OCI-LY7 (cell line): ENCODE measurements at regions not wholly inside any gene's neighbourhood (a gene's known extent, or its start where the extent isn't known, plus 50 kb on each side); places are given as distances from the start of the nearest gene placed in this dataset.

Experiments used
- EZH2phosphoT487 ChIP-seq: fragments of 200-600 bp; sonication (generic); IDR thresholded peaks from 2 replicates; pipeline ENCODE4 v1.6.1; 2018; ENCODE audit warnings: low read depth, borderline replicate concordance, mild to moderate bottlenecking, mixed run types, antibody characterized with exemption, low read length, moderate library complexity, mixed read lengths
- TF ChIP-seq, protein P1 (sequence below): fragments of 200-600 bp; sonication (generic); conservative IDR thresholded peaks from 2 replicates; pipeline ENCODE4 v1.5.1; 2014; ENCODE audit warnings: mild to moderate bottlenecking, antibody characterized with exemption, low read length, moderate library complexity, mixed read lengths

DNA sequence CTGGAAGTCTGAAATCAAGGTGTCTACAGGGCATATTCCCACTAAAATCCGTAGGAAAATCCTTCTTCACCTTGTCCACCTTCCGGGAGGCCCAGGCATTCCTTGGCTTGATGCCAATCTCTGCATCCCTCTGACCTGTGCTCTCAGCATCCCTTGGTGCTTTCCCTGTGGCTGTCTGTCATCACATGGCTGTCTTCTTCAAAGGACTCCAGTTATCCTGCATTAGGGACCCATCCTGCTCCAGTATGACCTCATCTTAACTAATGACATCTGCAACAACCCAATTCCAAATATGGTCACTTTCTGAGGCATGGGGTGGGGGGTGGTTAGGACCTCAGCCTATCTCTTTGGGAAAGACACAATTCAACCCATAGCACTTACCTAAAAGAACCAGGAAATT lies 423.8 kb downstream of the IRS2 start:
- TF ChIP-seq EZH2phosphoT487 = no peak
- TF ChIP-seq, protein P1, sequence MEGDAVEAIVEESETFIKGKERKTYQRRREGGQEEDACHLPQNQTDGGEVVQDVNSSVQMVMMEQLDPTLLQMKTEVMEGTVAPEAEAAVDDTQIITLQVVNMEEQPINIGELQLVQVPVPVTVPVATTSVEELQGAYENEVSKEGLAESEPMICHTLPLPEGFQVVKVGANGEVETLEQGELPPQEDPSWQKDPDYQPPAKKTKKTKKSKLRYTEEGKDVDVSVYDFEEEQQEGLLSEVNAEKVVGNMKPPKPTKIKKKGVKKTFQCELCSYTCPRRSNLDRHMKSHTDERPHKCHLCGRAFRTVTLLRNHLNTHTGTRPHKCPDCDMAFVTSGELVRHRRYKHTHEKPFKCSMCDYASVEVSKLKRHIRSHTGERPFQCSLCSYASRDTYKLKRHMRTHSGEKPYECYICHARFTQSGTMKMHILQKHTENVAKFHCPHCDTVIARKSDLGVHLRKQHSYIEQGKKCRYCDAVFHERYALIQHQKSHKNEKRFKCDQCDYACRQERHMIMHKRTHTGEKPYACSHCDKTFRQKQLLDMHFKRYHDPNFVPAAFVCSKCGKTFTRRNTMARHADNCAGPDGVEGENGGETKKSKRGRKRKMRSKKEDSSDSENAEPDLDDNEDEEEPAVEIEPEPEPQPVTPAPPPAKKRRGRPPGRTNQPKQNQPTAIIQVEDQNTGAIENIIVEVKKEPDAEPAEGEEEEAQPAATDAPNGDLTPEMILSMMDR = no peak
